H9 (cell line): ENCODE measurements at regions not wholly inside any gene's neighbourhood (a gene's known extent, or its start where the extent isn't known, plus 50 kb on each side); places are given as distances from the start of the nearest gene placed in this dataset.

ENCODE experiments used
- DNase-seq: peaks from one replicate; pipeline ENCODE4 v3.0.0-alpha.2; 2017
- H2AFZ ChIP-seq: one replicate; pipeline ENCODE4 v1.6.1; 2013; ENCODE audit warnings: mild to moderate bottlenecking, low read length, control low read depth, moderate library complexity
- H2AK5ac ChIP-seq: 2 replicates; pipeline ENCODE4 v1.6.1; 2013; ENCODE audit warnings: low read length, control low read depth, mixed read lengths; ENCODE audit not compliant: insufficient read length
- H2BK120ac ChIP-seq: one replicate; pipeline ENCODE4 v1.6.1; 2013; ENCODE audit warnings: low read depth, mild to moderate bottlenecking, low read length, control low read depth, inconsistent platforms; ENCODE audit not compliant: poor library complexity, severe bottlenecking
- H2BK12ac ChIP-seq: 2 replicates; pipeline ENCODE4 v1.6.1; 2013; ENCODE audit warnings: low read length, control low read depth, mixed read lengths, low read depth; ENCODE audit not compliant: insufficient read length
- H2BK15ac ChIP-seq: 2 replicates; pipeline ENCODE4 v1.6.1; 2013; ENCODE audit warnings: low read depth, low read length, control low read depth
- H2BK20ac ChIP-seq: one replicate; pipeline ENCODE4 v1.6.1; 2013; ENCODE audit warnings: low read depth, mild to moderate bottlenecking, low read length, control low read depth, inconsistent platforms; ENCODE audit not compliant: poor library complexity, severe bottlenecking
- H2BK5ac ChIP-seq: 2 replicates; pipeline ENCODE4 v1.6.1; 2013; ENCODE audit warnings: low read length, control low read depth, mixed read lengths; ENCODE audit not compliant: insufficient read length
- H3K14ac ChIP-seq: 2 replicates; pipeline ENCODE4 v1.6.1; 2013; ENCODE audit warnings: low read length, control low read depth; ENCODE audit not compliant: insufficient read depth
- H3K18ac ChIP-seq: 2 replicates; pipeline ENCODE4 v1.6.1; 2013; ENCODE audit warnings: low read depth, mild to moderate bottlenecking, mixed read lengths, low read length, control low read depth; ENCODE audit not compliant: insufficient read length
- H3K23ac ChIP-seq: 2 replicates; pipeline ENCODE4 v1.6.1; 2013; ENCODE audit warnings: low read length, control low read depth, mixed read lengths, low read depth; ENCODE audit not compliant: insufficient read length
- H3K23me2 ChIP-seq: 2 replicates; pipeline ENCODE4 v1.6.1; 2013; ENCODE audit warnings: low read depth, mild to moderate bottlenecking, mixed read lengths, low read length, control low read depth; ENCODE audit not compliant: insufficient read length, poor library complexity, severe bottlenecking
- H3K27ac ChIP-seq: 2 replicates; pipeline ENCODE4 v1.5.1; 2013; ENCODE audit warnings: low read length, control low read depth, mixed read lengths, low read depth; ENCODE audit not compliant: insufficient read length
- H3K27me3 ChIP-seq: 2 replicates; pipeline ENCODE4 v1.6.1; 2013; ENCODE audit warnings: low read length, control low read depth, inconsistent platforms; ENCODE audit not compliant: insufficient read depth
- H3K4ac ChIP-seq: 2 replicates; pipeline ENCODE4 v1.6.1; 2013; ENCODE audit warnings: low read depth, mild to moderate bottlenecking, control low read depth, inconsistent platforms, low read length, moderate library complexity
- H3K4me1 ChIP-seq: 2 replicates; pipeline ENCODE4 v1.6.1; 2013; ENCODE audit warnings: low read length, control low read depth, inconsistent platforms; ENCODE audit not compliant: insufficient read depth
- H3K4me2 ChIP-seq: 2 replicates; pipeline ENCODE4 v1.6.1; 2013; ENCODE audit warnings: low read length, control low read depth, mixed read lengths; ENCODE audit not compliant: insufficient read length, insufficient read depth
- H3K56ac ChIP-seq: 2 replicates; pipeline ENCODE4 v1.6.1; 2013; ENCODE audit warnings: low read depth, mild to moderate bottlenecking, mixed read lengths, low read length, control low read depth; ENCODE audit not compliant: insufficient read length
- H3K79me1 ChIP-seq: 2 replicates; pipeline ENCODE4 v1.6.1; 2013; ENCODE audit warnings: low read depth, mild to moderate bottlenecking, moderate library complexity, low read length, control low read depth, inconsistent platforms; ENCODE audit not compliant: insufficient read depth, poor library complexity, severe bottlenecking
- H3K79me2 ChIP-seq: 2 replicates; pipeline ENCODE4 v1.6.1; 2013; ENCODE audit warnings: low read length, control low read depth, inconsistent platforms; ENCODE audit not compliant: insufficient read depth
- H3K9ac ChIP-seq: 2 replicates; pipeline ENCODE4 v1.6.1; 2013; ENCODE audit warnings: low read length, control low read depth, mixed read lengths; ENCODE audit not compliant: insufficient read length; ENCODE audit errors: extremely low read depth
- H3K9me3 ChIP-seq: one replicate; pipeline ENCODE4 v1.6.1; 2013; ENCODE audit warnings: low read depth, low read length, inconsistent platforms; ENCODE audit not compliant: control insufficient read depth
- H3T11ph ChIP-seq: one replicate; pipeline ENCODE4 v1.6.1; 2013; ENCODE audit warnings: mild to moderate bottlenecking, low read length, control low read depth, inconsistent platforms
- H4K20me1 ChIP-seq: one replicate; pipeline ENCODE4 v1.6.1; 2013; ENCODE audit not compliant: control insufficient read depth, insufficient read length, insufficient read depth
- H4K5ac ChIP-seq: 2 replicates; pipeline ENCODE4 v1.6.1; 2013; ENCODE audit warnings: low read depth, mild to moderate bottlenecking, mixed read lengths, low read length, control low read depth; ENCODE audit not compliant: insufficient read length
- H4K8ac ChIP-seq: replicated peaks from 2 replicates; pipeline ENCODE4 v1.6.1; 2013; ENCODE audit warnings: low read length, control low read depth, mixed read lengths, low read depth; ENCODE audit not compliant: insufficient read length
- H4K91ac ChIP-seq: 2 replicates; pipeline ENCODE4 v1.6.1; 2013; ENCODE audit warnings: low read depth, mild to moderate bottlenecking, moderate library complexity, mixed read lengths, low read length, control low read depth; ENCODE audit not compliant: insufficient read length
- H3K27ac Mint-ChIP-seq, 3 experiments: 2 replicates in 2 of 3; 3 replicates in 1 of 3; pipeline ENCODE4 v1.8.0; 2020 to 2021; ENCODE audit warnings: mixed read lengths in 3 of 3, mild to moderate bottlenecking in 1 of 3, moderate library complexity in 1 of 3
- H3K27me3 Mint-ChIP-seq: 2 replicates; pipeline ENCODE4 v1.8.0; 2021; ENCODE audit warnings: low read depth, mild to moderate bottlenecking, moderate library complexity, mixed read lengths
- H3K36me3 Mint-ChIP-seq, 3 experiments: 2 replicates in 2 of 3; 3 replicates in 1 of 3; pipeline ENCODE4 v1.8.0; 2020 to 2021; ENCODE audit warnings: low read depth in 3 of 3, mixed read lengths in 3 of 3; ENCODE audit not compliant: insufficient read depth in 1 of 3
- H3K4me1 Mint-ChIP-seq, 2 experiments: 2 replicates each; pipeline ENCODE4 v1.8.0; 2020; ENCODE audit warnings: mixed read lengths in 2 of 2
- H3K4me3 Mint-ChIP-seq, 2 experiments: 2 replicates in 1 of 2; 3 replicates in 1 of 2; pipeline ENCODE4 v1.8.0; 2020 to 2021; ENCODE audit warnings: mild to moderate bottlenecking in 2 of 2, mixed read lengths in 2 of 2, moderate library complexity in 1 of 2
- H3K9me3 Mint-ChIP-seq, 2 experiments: 2 replicates in 1 of 2; 3 replicates in 1 of 2; pipeline ENCODE4 v1.8.0; 2020; ENCODE audit warnings: mild to moderate bottlenecking in 2 of 2, mixed read lengths in 2 of 2, moderate library complexity in 1 of 2
- WGBS: extraction: QIAGEN DNeasy Blood & Tissue Kit; methylation state at CpG from one replicate; pipeline ENCODE4 v1.1.7; 2013; ENCODE audit warnings: missing lambda C conversion rate, low lambda C conversion rate, mixed read lengths; ENCODE audit not compliant: insufficient read length; ENCODE audit errors: extremely low coverage; 5-methylcytosine and 5-hydroxymethylcytosine counted together
- TF ChIP-seq, protein P1 (sequence below): fragments of 200-600 bp; sonication (generic); conservative IDR thresholded peaks from 3 replicates; pipeline ENCODE4 v1.8.0; 2021; ENCODE audit warnings: antibody characterized with exemption, mild to moderate bottlenecking

- Histone ChIP-seq H4K20me1 (no peaks in the 10 kb centered on the region), H2BK5ac (no peak overlapping the region), H3K56ac (no peak overlapping the region), H2AK5ac (no peak overlapping the region), H3K9me3 (no peaks in the 10 kb centered on the region), H3K23me2 (no peaks in the 10 kb centered on the region), H3K23ac (no peak overlapping the region), H3K27me3 (no peaks in the 10 kb centered on the region), H3K18ac (no peak overlapping the region), H3K79me1 (no peaks in the 10 kb centered on the region), H3K4me2 (no peak overlapping the region), H4K91ac (no peak overlapping the region), H3K14ac (no peak overlapping the region), H3K79me2 (no peaks in the 10 kb centered on the region), H2AFZ (no peak overlapping the region), H3K9ac (no peak overlapping the region), H3K4ac (no peak overlapping the region), H2BK15ac (no peak overlapping the region), H3K4me1 (no peaks in the 10 kb centered on the region), H2BK20ac (no peak overlapping the region), H3T11ph (no peak overlapping the region), H4K8ac (no peak overlapping the region), H2BK120ac (no peak overlapping the region), H2BK12ac (no peak overlapping the region), H4K5ac (no peak overlapping the region), H3K27ac (no peak overlapping the region)
- no peak overlapping the region for H3K4me3 Mint-ChIP-seq
- no peak overlapping the region for H3K27ac Mint-ChIP-seq
- no peaks in the 10 kb centered on the region for H3K27me3 Mint-ChIP-seq
- peaks cover 8 to 9% of the 10 kb centered on the region in 2 experiments for H3K4me1 Mint-ChIP-seq
- TF ChIP-seq, protein P1, sequence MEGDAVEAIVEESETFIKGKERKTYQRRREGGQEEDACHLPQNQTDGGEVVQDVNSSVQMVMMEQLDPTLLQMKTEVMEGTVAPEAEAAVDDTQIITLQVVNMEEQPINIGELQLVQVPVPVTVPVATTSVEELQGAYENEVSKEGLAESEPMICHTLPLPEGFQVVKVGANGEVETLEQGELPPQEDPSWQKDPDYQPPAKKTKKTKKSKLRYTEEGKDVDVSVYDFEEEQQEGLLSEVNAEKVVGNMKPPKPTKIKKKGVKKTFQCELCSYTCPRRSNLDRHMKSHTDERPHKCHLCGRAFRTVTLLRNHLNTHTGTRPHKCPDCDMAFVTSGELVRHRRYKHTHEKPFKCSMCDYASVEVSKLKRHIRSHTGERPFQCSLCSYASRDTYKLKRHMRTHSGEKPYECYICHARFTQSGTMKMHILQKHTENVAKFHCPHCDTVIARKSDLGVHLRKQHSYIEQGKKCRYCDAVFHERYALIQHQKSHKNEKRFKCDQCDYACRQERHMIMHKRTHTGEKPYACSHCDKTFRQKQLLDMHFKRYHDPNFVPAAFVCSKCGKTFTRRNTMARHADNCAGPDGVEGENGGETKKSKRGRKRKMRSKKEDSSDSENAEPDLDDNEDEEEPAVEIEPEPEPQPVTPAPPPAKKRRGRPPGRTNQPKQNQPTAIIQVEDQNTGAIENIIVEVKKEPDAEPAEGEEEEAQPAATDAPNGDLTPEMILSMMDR, result no peak
- H3K36me3 Mint-ChIP-seq, result peaks cover 0 to 4% (median 0%) of the 10 kb centered on the region in 3 experiments; a peak in 3 of 7 replicates
- no peaks in the 10 kb centered on the region; a peak in 1 of 5 replicates for H3K9me3 Mint-ChIP-seq
- WGBS, result no CpG with 5 or more reads among the region's 16 CpGs
- DNase-seq, result no peak
Measured at GRCh38 chr4:123107444-123108252, 185.3 kb upstream of the NUDT6 start.
